ENCODE measurements at regions not wholly inside any gene's neighbourhood (a gene's known extent, or its start where the extent isn't known, plus 50 kb on each side); places are given as distances from the start of the nearest gene placed in this dataset.

DNA sequence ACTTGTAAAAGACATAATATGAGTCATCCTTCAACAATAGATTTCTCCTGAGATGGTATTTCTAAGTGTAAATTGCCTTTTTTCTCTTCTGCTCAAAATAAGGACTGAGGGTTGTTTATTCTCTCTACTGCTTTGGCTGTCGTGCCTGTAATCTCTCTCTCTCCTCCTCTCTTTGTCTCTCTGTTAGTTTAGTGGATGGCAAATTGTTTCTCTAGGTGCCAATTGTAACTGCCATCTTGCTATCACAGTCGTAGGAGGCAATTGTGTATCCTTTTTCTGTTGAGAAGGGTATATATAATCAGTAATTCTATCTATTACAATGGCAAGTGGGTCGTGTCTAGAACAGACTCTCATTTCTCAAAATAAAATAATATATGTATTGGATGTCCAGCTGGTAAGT, 545.0 kb upstream of the FBXO33 start:
- Histone ChIP-seq H3K9ac (ENCODE audit: insufficient read length, low read depth) (no peak overlapping the region), H3K9me3 (ENCODE audit: insufficient read depth, low read length) (no peaks in the 10 kb centered on the region), H3K27me3 (ENCODE audit: insufficient read depth, insufficient read length) (no peaks in the 10 kb centered on the region), H3K4me3 (ENCODE audit: insufficient read length, low read depth) (no peak overlapping the region), H3K36me3 (ENCODE audit: insufficient read depth, insufficient read length, low read length) (no peaks in the 10 kb centered on the region), H3K4me1 (ENCODE audit: insufficient read depth, insufficient read length) (no peaks in the 10 kb centered on the region)
- no peak for TF ChIP-seq SUZ12 (IDR thresholded peaks at IDR 0.05; ENCODE audit: extremely low read depth, insufficient read depth, insufficient read length)
- DNase-seq (ENCODE audit: low read depth, low spot score) = no peak

GRCh38 chr14:39974036-39974435, 541.8 kb upstream of the FBXO33 start:
- Histone ChIP-seq H3K36me3 (ENCODE audit: insufficient read depth, insufficient read length, low read length) (no peaks in the 10 kb centered on the region), H3K27me3 (ENCODE audit: insufficient read depth, insufficient read length) (no peaks in the 10 kb centered on the region), H3K4me1 (ENCODE audit: insufficient read depth, insufficient read length) (no peaks in the 10 kb centered on the region), H3K4me3 (ENCODE audit: insufficient read length, low read depth) (no peak overlapping the region), H3K9me3 (ENCODE audit: insufficient read depth, low read length) (no peaks in the 10 kb centered on the region), H3K9ac (ENCODE audit: insufficient read length, low read depth) (no peak overlapping the region)
- TF ChIP-seq YY1 (IDR thresholded peaks at IDR 0.05; ENCODE audit: insufficient read depth, insufficient read length) (no peak), ZNF274 (IDR thresholded peaks at IDR 0.05; ENCODE audit: low read depth, low read length) (no peak), SUZ12 (IDR thresholded peaks at IDR 0.05; ENCODE audit: extremely low read depth, insufficient read depth, insufficient read length) (no peak)
- no peak for DNase-seq (ENCODE audit: low read depth, low spot score)

GRCh38 chr14:39972704-39973103, 540.5 kb upstream of the FBXO33 start:
- no peak overlapping the region for H3K9ac ChIP-seq (ENCODE audit: insufficient read length, low read depth)
- H3K27me3 ChIP-seq (ENCODE audit: insufficient read depth, insufficient read length) = no peaks in the 10 kb centered on the region
- H3K36me3 ChIP-seq (ENCODE audit: insufficient read depth, insufficient read length, low read length) = no peaks in the 10 kb centered on the region
- no peaks in the 10 kb centered on the region for H3K4me1 ChIP-seq (ENCODE audit: insufficient read depth, insufficient read length)
- no peaks in the 10 kb centered on the region for H3K9me3 ChIP-seq (ENCODE audit: insufficient read depth, low read length)
- no peak for DNase-seq (ENCODE audit: low read depth, low spot score)
- TF ChIP-seq SUZ12 (IDR thresholded peaks at IDR 0.05; ENCODE audit: extremely low read depth, insufficient read depth, insufficient read length) (no peak), ZNF274 (IDR thresholded peaks at IDR 0.05; ENCODE audit: low read depth, low read length) (no peak), YY1 (IDR thresholded peaks at IDR 0.05; ENCODE audit: insufficient read depth, insufficient read length) (no peak)
- H3K4me3 ChIP-seq (ENCODE audit: insufficient read length, low read depth) = no peak overlapping the region

GRCh38 chr14:39967885-39968284, 535.7 kb upstream of the FBXO33 start:
- H3K9ac ChIP-seq (ENCODE audit: insufficient read length, low read depth) = no peak overlapping the region
- H3K4me1 ChIP-seq (ENCODE audit: insufficient read depth, insufficient read length) = no peaks in the 10 kb centered on the region
- DNase-seq (ENCODE audit: low read depth, low spot score) = no peak
- no peaks in the 10 kb centered on the region for H3K9me3 ChIP-seq (ENCODE audit: insufficient read depth, low read length)
- no peaks in the 10 kb centered on the region for H3K36me3 ChIP-seq (ENCODE audit: insufficient read depth, insufficient read length, low read length)
- no peak overlapping the region for H3K4me3 ChIP-seq (ENCODE audit: insufficient read length, low read depth)
- H3K27me3 ChIP-seq (ENCODE audit: insufficient read depth, insufficient read length) = no peaks in the 10 kb centered on the region
- TF ChIP-seq ZNF274 (IDR thresholded peaks at IDR 0.05; ENCODE audit: low read depth, low read length) (no peak), SUZ12 (IDR thresholded peaks at IDR 0.05; ENCODE audit: extremely low read depth, insufficient read depth, insufficient read length) (no peak), YY1 (IDR thresholded peaks at IDR 0.05; ENCODE audit: insufficient read depth, insufficient read length) (no peak)

GRCh38 chr14:39957987-39958386, 525.8 kb upstream of the FBXO33 start:
- Histone ChIP-seq H3K36me3 (ENCODE audit: insufficient read depth, insufficient read length, low read length) (no peaks in the 10 kb centered on the region), H3K27me3 (ENCODE audit: insufficient read depth, insufficient read length) (no peaks in the 10 kb centered on the region), H3K4me3 (ENCODE audit: insufficient read length, low read depth) (no peak overlapping the region), H3K4me1 (ENCODE audit: insufficient read depth, insufficient read length) (no peaks in the 10 kb centered on the region), H3K9ac (ENCODE audit: insufficient read length, low read depth) (no peak overlapping the region), H3K9me3 (ENCODE audit: insufficient read depth, low read length) (no peaks in the 10 kb centered on the region)
- TF ChIP-seq ZNF274 (IDR thresholded peaks at IDR 0.05; ENCODE audit: low read depth, low read length) = no peak
- no peak for TF ChIP-seq SUZ12 (IDR thresholded peaks at IDR 0.05; ENCODE audit: extremely low read depth, insufficient read depth, insufficient read length)
- TF ChIP-seq YY1 (IDR thresholded peaks at IDR 0.05; ENCODE audit: insufficient read depth, insufficient read length) = no peak
- no peak for DNase-seq (ENCODE audit: low read depth, low spot score)

DNA sequence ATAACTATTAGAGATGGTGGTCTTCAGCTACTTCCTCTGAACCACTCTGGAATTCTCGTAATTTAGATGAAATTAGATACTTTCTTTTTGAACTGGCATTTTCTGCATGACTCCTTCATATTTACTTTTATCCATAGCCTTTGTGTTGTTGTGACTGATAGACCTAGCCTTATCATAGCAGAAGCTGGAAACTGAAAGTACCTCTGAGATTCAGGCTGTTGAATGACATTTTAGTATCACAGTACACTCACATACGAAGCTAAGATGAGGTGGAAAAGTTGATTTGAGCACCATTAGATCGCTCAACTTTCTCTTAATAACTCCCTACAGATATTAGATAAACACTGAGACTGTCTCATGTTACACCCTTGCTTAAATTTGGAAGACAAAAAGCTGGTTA, 525.1 kb upstream of the FBXO33 start:
- Histone ChIP-seq H3K9ac (ENCODE audit: insufficient read length, low read depth) (no peak overlapping the region), H3K4me1 (ENCODE audit: insufficient read depth, insufficient read length) (no peaks in the 10 kb centered on the region), H3K36me3 (ENCODE audit: insufficient read depth, insufficient read length, low read length) (no peaks in the 10 kb centered on the region), H3K27me3 (ENCODE audit: insufficient read depth, insufficient read length) (no peaks in the 10 kb centered on the region), H3K9me3 (ENCODE audit: insufficient read depth, low read length) (no peaks in the 10 kb centered on the region), H3K4me3 (ENCODE audit: insufficient read length, low read depth) (no peak overlapping the region)
- DNase-seq (ENCODE audit: low read depth, low spot score) = no peak
- TF ChIP-seq ZNF274 (IDR thresholded peaks at IDR 0.05; ENCODE audit: low read depth, low read length) = no peak
- TF ChIP-seq YY1 (IDR thresholded peaks at IDR 0.05; ENCODE audit: insufficient read depth, insufficient read length) = no peak
- TF ChIP-seq SUZ12 (IDR thresholded peaks at IDR 0.05; ENCODE audit: extremely low read depth, insufficient read depth, insufficient read length) = no peak

GRCh38 chr14:39956372-39956771, 524.1 kb upstream of the FBXO33 start:
- DNase-seq (ENCODE audit: low read depth, low spot score) = no peak

DNA sequence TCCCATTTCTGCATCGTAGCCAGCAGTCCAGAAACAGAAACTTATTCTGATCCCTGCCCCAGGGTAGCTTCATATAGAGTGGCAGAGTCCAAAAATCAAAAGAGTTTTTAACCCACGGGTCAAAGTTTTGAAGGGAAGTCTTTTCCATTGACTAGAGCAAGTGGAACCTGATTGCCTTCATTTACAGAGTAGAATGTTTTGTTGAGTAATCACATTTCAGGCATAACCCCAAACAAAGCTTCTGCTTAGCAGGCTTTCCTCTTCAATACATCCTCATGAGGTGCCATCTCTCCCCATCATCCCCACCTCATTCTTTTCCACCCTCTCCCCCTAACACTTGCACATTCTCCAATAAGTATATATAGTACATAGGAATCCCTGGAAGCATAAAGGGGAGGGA, 516.0 kb upstream of the FBXO33 start:
- no peaks in the 10 kb centered on the region for H3K27me3 ChIP-seq (ENCODE audit: insufficient read depth, insufficient read length)
- DNase-seq (ENCODE audit: low read depth, low spot score) = no peak
- no peak overlapping the region for H3K9ac ChIP-seq (ENCODE audit: insufficient read length, low read depth)
- no peaks in the 10 kb centered on the region for H3K9me3 ChIP-seq (ENCODE audit: insufficient read depth, low read length)
- TF ChIP-seq SUZ12 (IDR thresholded peaks at IDR 0.05; ENCODE audit: extremely low read depth, insufficient read depth, insufficient read length) (no peak), YY1 (IDR thresholded peaks at IDR 0.05; ENCODE audit: insufficient read depth, insufficient read length) (no peak), ZNF274 (IDR thresholded peaks at IDR 0.05; ENCODE audit: low read depth, low read length) (no peak)
- no peaks in the 10 kb centered on the region for H3K4me1 ChIP-seq (ENCODE audit: insufficient read depth, insufficient read length)
- H3K4me3 ChIP-seq (ENCODE audit: insufficient read length, low read depth) = no peak overlapping the region
- H3K36me3 ChIP-seq (ENCODE audit: insufficient read depth, insufficient read length, low read length) = no peaks in the 10 kb centered on the region

More at GRCh38 chr14:39956372-39956771, 524.1 kb upstream of the FBXO33 start:
- no peak overlapping the region for H3K9ac ChIP-seq (ENCODE audit: insufficient read length, low read depth)
- H3K9me3 ChIP-seq (ENCODE audit: insufficient read depth, low read length) = no peaks in the 10 kb centered on the region
- H3K36me3 ChIP-seq (ENCODE audit: insufficient read depth, insufficient read length, low read length) = no peaks in the 10 kb centered on the region
- no peak overlapping the region for H3K4me3 ChIP-seq (ENCODE audit: insufficient read length, low read depth)
- no peak for TF ChIP-seq ZNF274 (IDR thresholded peaks at IDR 0.05; ENCODE audit: low read depth, low read length)
- TF ChIP-seq SUZ12 (IDR thresholded peaks at IDR 0.05; ENCODE audit: extremely low read depth, insufficient read depth, insufficient read length) = no peak
- TF ChIP-seq YY1 (IDR thresholded peaks at IDR 0.05; ENCODE audit: insufficient read depth, insufficient read length) = no peak
- no peaks in the 10 kb centered on the region for H3K4me1 ChIP-seq (ENCODE audit: insufficient read depth, insufficient read length)
- H3K27me3 ChIP-seq (ENCODE audit: insufficient read depth, insufficient read length) = no peaks in the 10 kb centered on the region
